ENCODE measurements at regions not wholly inside any gene's neighbourhood (a gene's known extent, or its start where the extent isn't known, plus 50 kb on each side); places are given as distances from the start of the nearest gene placed in this dataset.

DNA sequence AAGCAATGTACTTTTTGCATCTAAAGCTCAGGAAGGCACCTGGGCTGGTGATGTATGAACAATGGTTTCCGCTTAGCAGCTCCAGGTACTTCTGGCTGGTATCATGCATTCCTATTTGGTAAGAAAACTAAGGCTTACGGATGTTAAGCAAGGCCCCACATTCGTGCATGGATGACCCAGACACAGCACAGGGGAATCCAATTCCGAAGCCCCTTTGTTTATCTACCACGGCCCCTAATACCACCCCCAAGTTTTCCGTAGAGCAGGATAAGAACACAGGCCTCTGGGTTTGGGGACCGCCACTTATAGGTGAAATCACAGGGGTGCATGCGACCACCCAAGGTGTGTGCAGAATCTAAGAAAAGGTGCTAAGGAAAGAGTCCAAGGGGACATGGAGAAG is 192.1 kb upstream of the ID2 start:
- TF ChIP-seq POLR2A (IDR thresholded peaks at IDR 0.05) (no peak), CTCF (IDR thresholded peaks at IDR 0.05) (no peak)
- Histone ChIP-seq H3K4me1 (peaks cover 4 to 49% (median 11%) of the 10 kb centered on the region in 3 donors), H3K27me3 (no peaks in the 10 kb centered on the region), H3K36me3 (no peaks in the 10 kb centered on the region), H3K4me3 (no peak overlapping the region), H3K27ac (no peak overlapping the region), H3K9me3 (no peaks in the 10 kb centered on the region)
- intact Hi-C loops (cut with DNase I) = no loop called here
- 93 to 94% methylated on average over 8 of the region's 8 CpGs for WGBS, 2 donors
- DNase-seq = no peak

DNA sequence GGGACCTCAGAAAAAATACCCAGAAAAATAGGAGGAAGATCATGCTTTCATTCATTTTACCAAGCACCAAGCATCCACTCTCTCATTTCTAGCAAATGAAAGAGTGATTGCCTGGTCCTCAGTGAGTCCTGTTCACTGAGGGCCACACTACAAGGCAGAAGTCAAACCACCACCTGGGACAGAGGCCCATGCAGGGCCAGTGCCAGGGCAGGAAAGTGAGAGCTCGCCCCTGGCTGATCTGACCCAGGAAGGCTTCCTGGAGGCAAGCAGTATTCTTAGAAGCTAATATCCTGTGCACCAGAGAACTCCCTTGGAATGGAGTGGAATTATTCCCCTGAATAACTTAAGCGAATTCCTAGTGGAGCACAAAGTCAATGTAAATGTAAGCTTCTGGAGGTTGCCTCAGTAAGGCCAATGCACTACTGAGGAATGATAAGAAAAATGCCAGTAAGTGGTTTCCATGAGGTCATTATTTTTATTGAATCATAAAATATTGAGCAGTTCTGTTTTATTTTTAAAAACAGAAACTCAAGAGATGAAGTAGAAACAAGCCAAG is 191.6 kb upstream of the ID2 start:
- Histone ChIP-seq H3K4me1 (peaks cover 4 to 54% (median 11%) of the 10 kb centered on the region in 3 donors), H3K36me3 (no peaks in the 10 kb centered on the region), H3K27ac (no peak overlapping the region), H3K27me3 (no peaks in the 10 kb centered on the region), H3K4me3 (no peak overlapping the region), H3K9me3 (no peaks in the 10 kb centered on the region)
- no peak for TF ChIP-seq CTCF (IDR thresholded peaks at IDR 0.05)
- TF ChIP-seq POLR2A (IDR thresholded peaks at IDR 0.05) = no peak
- 90 to 100% methylated on average over 1 to 2 of the region's 2 CpGs for WGBS, 2 donors
- intact Hi-C loops (cut with DNase I) = no loop called here
- no peak for DNase-seq

DNA sequence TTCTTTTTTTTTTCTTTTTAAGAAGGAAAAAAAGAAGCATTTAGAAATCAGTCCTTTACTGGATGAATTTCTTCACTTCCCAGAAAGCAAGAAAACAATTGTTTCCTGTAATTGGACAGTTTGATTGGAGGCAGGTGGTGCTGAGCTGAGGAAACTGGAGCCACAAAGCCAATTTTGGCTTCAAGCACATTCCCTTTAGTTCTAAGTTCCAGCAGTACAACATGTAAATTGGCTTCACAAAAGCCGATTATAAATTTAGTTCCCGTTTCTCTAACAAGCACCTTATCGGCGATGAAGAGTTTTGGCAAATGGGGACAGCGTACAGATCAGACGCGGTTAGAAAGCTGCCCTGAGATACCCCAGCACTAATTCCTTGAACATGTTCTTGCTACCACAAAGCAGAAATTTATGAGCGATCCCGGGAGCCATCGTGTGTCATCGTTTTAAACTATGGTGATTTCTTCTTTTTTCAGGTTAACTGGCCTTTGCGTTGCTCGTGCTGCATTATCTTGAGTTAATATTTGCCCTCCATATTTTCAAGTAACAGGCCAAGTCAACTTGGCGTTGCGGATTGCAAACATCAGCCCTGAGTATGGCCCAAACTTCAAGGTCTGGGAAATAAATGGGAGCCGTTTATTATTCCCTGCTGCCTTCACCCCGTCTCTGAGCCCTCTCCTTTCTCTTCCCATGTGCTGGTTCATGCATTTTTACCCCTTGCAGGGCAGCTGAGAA is 190.4 kb upstream of the ID2 start:
- Histone ChIP-seq H3K9me3 (no peaks in the 10 kb centered on the region), H3K36me3 (no peaks in the 10 kb centered on the region), H3K27me3 (no peaks in the 10 kb centered on the region), H3K4me1 (peaks cover 4 to 55% (median 11%) of the 10 kb centered on the region in 3 donors), H3K27ac (peak overlapping the region in 1 of 4 donors; percentile 39), H3K4me3 (no peak overlapping the region)
- intact Hi-C loops (cut with DNase I) = no loop called here
- DNase-seq = no peak
- 75 to 84% methylated on average over 17 of the region's 17 CpGs for WGBS, 2 donors
- TF ChIP-seq POLR2A (IDR thresholded peaks at IDR 0.05) = no peak
- TF ChIP-seq CTCF (IDR thresholded peaks at IDR 0.05) = no peak

DNA sequence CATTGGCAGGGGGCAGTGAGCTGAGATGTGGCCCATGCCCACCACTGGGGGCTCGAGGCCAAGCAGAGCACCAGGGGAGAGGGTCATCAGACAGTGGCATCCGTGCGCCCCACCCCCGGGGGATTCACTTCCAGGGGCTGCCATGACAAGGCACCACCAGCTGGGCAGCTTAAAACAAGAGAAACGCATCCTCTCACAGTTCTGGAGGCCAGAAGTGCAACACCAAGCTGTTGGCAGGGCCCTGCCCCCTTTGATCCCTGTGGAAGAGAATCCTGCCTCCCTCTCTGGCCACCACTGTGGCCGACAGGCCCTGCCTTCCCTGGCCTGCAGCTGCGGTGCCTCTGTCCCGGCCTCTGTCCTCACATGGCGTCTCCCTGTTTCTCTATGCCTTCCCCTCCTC is 187.7 kb upstream of the ID2 start:
- Histone ChIP-seq H3K27ac (peak overlapping the region in 2 of 4 donors; percentile 3 to 57), H3K4me3 (no peak overlapping the region), H3K36me3 (no peaks in the 10 kb centered on the region), H3K9me3 (no peaks in the 10 kb centered on the region), H3K4me1 (peaks cover 0 to 32% (median 2%) of the 10 kb centered on the region in 3 donors), H3K27me3 (no peaks in the 10 kb centered on the region)
- DNase-seq = no peak
- WGBS, 2 donors = 91 to 92% methylated on average over 4 to 7 of the region's 9 CpGs
- TF ChIP-seq CTCF (IDR thresholded peaks at IDR 0.05) (no peak), POLR2A (IDR thresholded peaks at IDR 0.05) (no peak)
- intact Hi-C loops (cut with DNase I) = no loop called here

DNA sequence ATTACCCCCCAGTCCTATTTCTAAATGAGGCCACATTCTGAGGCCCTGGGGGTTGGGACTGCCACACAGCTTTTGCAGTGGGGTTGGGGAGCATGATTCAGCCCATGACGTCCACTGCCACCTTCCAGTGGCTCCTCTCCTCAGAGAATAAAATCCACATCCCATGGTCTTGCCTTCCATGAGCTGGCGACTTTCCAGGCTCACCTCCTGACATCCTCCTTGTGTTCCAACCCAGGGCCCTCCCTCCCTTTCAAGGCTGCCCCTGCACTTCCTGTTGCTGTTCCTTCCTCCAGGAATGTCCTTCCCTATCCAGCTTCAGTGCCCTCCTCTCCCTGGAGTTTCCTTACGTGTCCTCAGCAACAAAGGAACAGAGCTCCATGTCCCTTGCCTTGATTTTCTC is 187.3 kb upstream of the ID2 start:
- intact Hi-C loops (cut with DNase I) = no loop called here
- no peak for TF ChIP-seq CTCF (IDR thresholded peaks at IDR 0.05)
- TF ChIP-seq POLR2A (IDR thresholded peaks at IDR 0.05) = no peak
- Histone ChIP-seq H3K27ac (peak overlapping the region in 2 of 4 donors; percentile 3 to 57), H3K36me3 (no peaks in the 10 kb centered on the region), H3K9me3 (no peaks in the 10 kb centered on the region), H3K27me3 (no peaks in the 10 kb centered on the region), H3K4me3 (no peak overlapping the region), H3K4me1 (peaks cover 2 to 32% (median 3%) of the 10 kb centered on the region in 3 donors)
- DNase-seq = no peak
- 71 to 72% methylated on average over 3 of the region's 3 CpGs for WGBS, 2 donors
